DND-41 (cell line): ENCODE measurements at regions not wholly inside any gene's neighbourhood (a gene's known extent, or its start where the extent isn't known, plus 50 kb on each side); places are given as distances from the start of the nearest gene placed in this dataset.

ENCODE experiments used
- ATAC-seq: fragments of 200-7000 bp; cut with Tn5 transposase; 3 replicates; pipeline ENCODE4 v1.9.1; 2021; ENCODE audit warnings: low read depth; ENCODE audit not compliant: insufficient read depth
- DNase-seq: peaks from one replicate; pipeline ENCODE4 v3.0.0-alpha.2; 2020
- H2AFZ ChIP-seq: 2 replicates; pipeline ENCODE4 v1.6.0; 2012; ENCODE audit warnings: low read depth, low read length
- H3K27ac ChIP-seq: 2 replicates; pipeline ENCODE4 v1.5.1; 2012; ENCODE audit warnings: low read length, inconsistent platforms
- H3K27me3 ChIP-seq: fragments of 200-600 bp; sonication (generic); 2 replicates; pipeline ENCODE4 v1.6.0; 2012; ENCODE audit warnings: low read length, mild to moderate bottlenecking, inconsistent platforms; ENCODE audit not compliant: insufficient read depth, poor library complexity
- H3K36me3 ChIP-seq: 2 replicates; pipeline ENCODE4 v1.5.1; 2012; ENCODE audit warnings: low read length, inconsistent platforms; ENCODE audit not compliant: insufficient read depth
- H3K4me1 ChIP-seq: 2 replicates; pipeline ENCODE4 v1.5.1; 2012; ENCODE audit warnings: mild to moderate bottlenecking, low read length; ENCODE audit not compliant: insufficient read depth
- H3K4me2 ChIP-seq: 2 replicates; pipeline ENCODE4 v1.6.0; 2012; ENCODE audit warnings: mild to moderate bottlenecking, moderate library complexity, low read length, inconsistent platforms; ENCODE audit not compliant: insufficient read depth
- H3K4me3 ChIP-seq, 2 experiments: fragments of 200-600 bp in 1 of 2; shearing (Covaris generic) in 1 of 2; 2 replicates each; pipeline ENCODE4 v1.5.1; 2012 to 2016; ENCODE audit warnings: inconsistent platforms in 2 of 2, low read length in 2 of 2, mild to moderate bottlenecking in 2 of 2, low read depth in 1 of 2, moderate library complexity in 1 of 2
- H3K79me2 ChIP-seq: 2 replicates; pipeline ENCODE4 v1.6.0; 2012; ENCODE audit warnings: low read length, inconsistent platforms; ENCODE audit not compliant: insufficient read depth
- H3K9ac ChIP-seq: 2 replicates; pipeline ENCODE4 v1.6.0; 2012; ENCODE audit warnings: low read depth, mild to moderate bottlenecking, inconsistent platforms, low read length, moderate library complexity
- H3K9me3 ChIP-seq: 2 replicates; pipeline ENCODE4 v1.5.1; 2012; ENCODE audit warnings: low read length, moderate library complexity, mild to moderate bottlenecking, inconsistent platforms; ENCODE audit not compliant: insufficient read depth, severe bottlenecking
- H4K20me1 ChIP-seq: 2 replicates; pipeline ENCODE4 v1.6.0; 2012; ENCODE audit warnings: low read length; ENCODE audit not compliant: insufficient read depth
- EZH2 ChIP-seq: IDR thresholded peaks from 3 replicates; pipeline ENCODE4 v1.6.1; 2012; ENCODE audit warnings: borderline replicate concordance, low read depth, mild to moderate bottlenecking, moderate library complexity, low read length, inconsistent platforms; ENCODE audit not compliant: severe bottlenecking
- TF ChIP-seq, protein P1 (sequence below): IDR thresholded peaks from 2 replicates; pipeline ENCODE4 v1.5.1; 2012; ENCODE audit warnings: borderline replicate concordance, low read length, moderate library complexity, mild to moderate bottlenecking; ENCODE audit not compliant: poor library complexity, severe bottlenecking; ENCODE audit errors: extremely low read depth

DNA sequence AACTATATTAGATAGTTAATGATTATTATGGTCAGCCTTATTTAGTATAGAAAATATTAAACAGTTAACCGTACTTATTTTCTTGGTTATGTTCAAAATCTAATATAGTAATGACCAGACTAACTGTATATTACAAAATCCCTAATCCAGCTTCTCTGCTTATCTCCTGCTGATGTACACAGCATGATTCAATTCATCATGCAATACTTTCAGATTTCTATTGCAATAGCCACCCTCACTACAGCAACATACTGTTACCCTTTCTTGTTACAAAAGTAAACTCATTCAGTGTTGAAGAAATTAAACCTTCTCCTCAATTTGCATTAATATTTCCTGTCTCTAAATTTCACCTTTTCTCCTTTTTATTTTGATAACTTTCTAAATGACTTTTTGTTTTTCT, 1375.0 kb upstream of the NUDT12 start:
- Histone ChIP-seq H4K20me1 (no peaks in the 10 kb centered on the region), H3K9me3 (no peaks in the 10 kb centered on the region), H3K4me2 (no peak overlapping the region), H3K4me3 (no peak overlapping the region), H3K9ac (no peak overlapping the region), H3K4me1 (no peaks in the 10 kb centered on the region), H2AFZ (no peak overlapping the region), H3K79me2 (no peaks in the 10 kb centered on the region), H3K27ac (no peak overlapping the region), H3K27me3 (no peaks in the 10 kb centered on the region), H3K36me3 (no peaks in the 10 kb centered on the region)
- TF ChIP-seq, protein P1, sequence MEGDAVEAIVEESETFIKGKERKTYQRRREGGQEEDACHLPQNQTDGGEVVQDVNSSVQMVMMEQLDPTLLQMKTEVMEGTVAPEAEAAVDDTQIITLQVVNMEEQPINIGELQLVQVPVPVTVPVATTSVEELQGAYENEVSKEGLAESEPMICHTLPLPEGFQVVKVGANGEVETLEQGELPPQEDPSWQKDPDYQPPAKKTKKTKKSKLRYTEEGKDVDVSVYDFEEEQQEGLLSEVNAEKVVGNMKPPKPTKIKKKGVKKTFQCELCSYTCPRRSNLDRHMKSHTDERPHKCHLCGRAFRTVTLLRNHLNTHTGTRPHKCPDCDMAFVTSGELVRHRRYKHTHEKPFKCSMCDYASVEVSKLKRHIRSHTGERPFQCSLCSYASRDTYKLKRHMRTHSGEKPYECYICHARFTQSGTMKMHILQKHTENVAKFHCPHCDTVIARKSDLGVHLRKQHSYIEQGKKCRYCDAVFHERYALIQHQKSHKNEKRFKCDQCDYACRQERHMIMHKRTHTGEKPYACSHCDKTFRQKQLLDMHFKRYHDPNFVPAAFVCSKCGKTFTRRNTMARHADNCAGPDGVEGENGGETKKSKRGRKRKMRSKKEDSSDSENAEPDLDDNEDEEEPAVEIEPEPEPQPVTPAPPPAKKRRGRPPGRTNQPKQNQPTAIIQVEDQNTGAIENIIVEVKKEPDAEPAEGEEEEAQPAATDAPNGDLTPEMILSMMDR: no peak
- TF ChIP-seq EZH2: no peak
- DNase-seq: no peak
- ATAC-seq: no peak

DNA sequence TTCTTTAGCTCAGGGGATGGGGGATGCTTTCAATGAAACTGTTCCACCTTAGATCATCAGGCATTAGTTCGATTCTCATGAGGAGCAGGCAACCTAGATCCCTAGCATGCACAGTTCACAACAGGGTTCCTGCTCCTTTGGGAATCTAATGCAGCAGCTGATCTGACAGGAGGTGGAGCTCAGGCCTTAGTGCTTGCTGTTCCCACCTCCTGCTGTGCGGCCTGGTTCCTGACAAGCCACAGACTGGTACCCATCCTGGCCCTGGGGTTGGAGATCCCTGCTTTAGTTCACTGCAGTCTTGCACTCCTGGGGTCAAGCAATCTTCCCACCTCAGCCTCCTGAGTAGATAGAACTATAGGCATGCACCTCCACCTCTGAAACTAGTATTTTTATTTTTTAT, 1369.8 kb upstream of the NUDT12 start:
- no peaks in the 10 kb centered on the region for H3K9me3 ChIP-seq
- no peak overlapping the region for H3K4me3 ChIP-seq
- no peaks in the 10 kb centered on the region for H4K20me1 ChIP-seq
- no peak overlapping the region for H3K27ac ChIP-seq
- H3K9ac ChIP-seq: no peak overlapping the region
- H2AFZ ChIP-seq: no peak overlapping the region
- no peaks in the 10 kb centered on the region for H3K4me1 ChIP-seq
- H3K27me3 ChIP-seq: no peaks in the 10 kb centered on the region
- no peak overlapping the region for H3K4me2 ChIP-seq
- no peaks in the 10 kb centered on the region for H3K36me3 ChIP-seq
- ATAC-seq: no peak
- no peak for DNase-seq
- H3K79me2 ChIP-seq: no peaks in the 10 kb centered on the region
- TF ChIP-seq EZH2: no peak
- TF ChIP-seq, protein P1: no peak

DNA sequence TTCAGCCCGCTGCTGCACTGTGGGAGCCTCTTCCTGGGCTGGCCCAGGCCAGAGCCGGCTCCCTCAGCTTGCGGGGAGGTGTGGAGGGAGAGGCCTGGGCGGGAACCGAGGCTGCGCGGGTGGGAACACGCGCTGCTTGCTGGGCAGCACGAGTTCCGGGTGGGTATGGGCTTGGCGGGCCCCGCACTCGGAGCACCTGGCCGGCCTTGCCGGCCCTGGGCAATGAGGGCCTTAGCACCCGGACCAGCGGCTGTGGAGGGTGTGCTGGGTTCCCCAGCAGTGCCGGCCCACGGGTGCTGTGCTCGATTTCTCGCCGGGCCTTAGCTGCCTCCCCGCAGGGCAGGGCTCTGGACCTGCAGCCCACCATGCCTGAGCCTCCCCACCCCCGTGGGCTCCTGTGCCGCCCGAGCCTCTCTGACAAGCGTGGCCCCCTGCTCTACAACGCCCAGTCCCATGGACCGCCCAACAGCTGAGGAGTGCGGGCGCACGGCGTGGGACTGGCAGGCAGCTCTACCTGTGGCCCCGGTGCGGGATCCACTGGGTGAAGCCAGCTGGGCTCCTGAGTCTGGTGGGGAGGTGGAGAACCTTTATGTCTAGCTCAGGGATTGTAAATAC, 1366.4 kb upstream of the NUDT12 start:
- ATAC-seq (no peak), DNase-seq (no peak)
- H3K4me1 ChIP-seq: no peaks in the 10 kb centered on the region
- no peaks in the 10 kb centered on the region for H3K9me3 ChIP-seq
- H2AFZ ChIP-seq: no peak overlapping the region
- no peak overlapping the region for H3K27ac ChIP-seq
- TF ChIP-seq, protein P1: no peak
- no peak for TF ChIP-seq EZH2
- no peaks in the 10 kb centered on the region for H3K79me2 ChIP-seq
- no peak overlapping the region for H3K4me2 ChIP-seq
- H3K9ac ChIP-seq: no peak overlapping the region
- no peaks in the 10 kb centered on the region for H3K36me3 ChIP-seq
- no peak overlapping the region for H3K4me3 ChIP-seq
- H4K20me1 ChIP-seq: no peaks in the 10 kb centered on the region
- no peaks in the 10 kb centered on the region for H3K27me3 ChIP-seq
